B cell (primary cell): ENCODE measurements at regions not wholly inside any gene's neighbourhood (a gene's known extent, or its start where the extent isn't known, plus 50 kb on each side); places are given as distances from the start of the nearest gene placed in this dataset.

ENCODE experiments used
- ATAC-seq: fragments of 200-7000 bp; cut with Tn5 transposase; one replicate; pipeline ENCODE4 v1.10.0; 2021; ENCODE audit warnings: low read depth, mild to moderate bottlenecking, moderate number of reproducible peaks, moderate library complexity
- CTCF ChIA-PET: fragments of 350-600 bp; sonication (Branson Sonifier 250); formaldehyde crosslinking; loops from one replicate; lab custom pipeline; 2021; ENCODE audit warnings: antibody characterized with exemption, inconsistent platforms; lab: Charles Lee
- POLR2A ChIA-PET: fragments of 350-600 bp; sonication (Branson Sonifier 250); formaldehyde crosslinking; loops from one replicate; lab custom pipeline; 2021; ENCODE audit warnings: antibody characterized with exemption; lab: Charles Lee
- DNase-seq: peaks from one replicate; pipeline ENCODE4 v3.0.0; 2013
- H2AFZ ChIP-seq: 2 replicates; pipeline ENCODE4 v1.6.1; 2012; ENCODE audit warnings: mild to moderate bottlenecking, low read depth, low read length; ENCODE audit not compliant: insufficient read depth, poor library complexity, severe bottlenecking
- H3K27ac ChIP-seq, 2 donors: 1 replicate in 1 of 2; 2 replicates in 1 of 2; pipeline ENCODE4 v1.5.1; 2012 to 2013; ENCODE audit warnings: low read length in 2 of 2, mild to moderate bottlenecking in 2 of 2, moderate library complexity in 1 of 2
- H3K27me3 ChIP-seq, 4 experiments: fragments of 200-600 bp in 1 of 4; sonication (generic) in 1 of 4; replicated peaks in 1 of 4; 1 replicate in 2 of 4; 2 replicates in 2 of 4; pipeline versions ENCODE4 v1.6.1 to v1.7.0; 2013 to 2016; ENCODE audit warnings: low read length in 3 of 4, mild to moderate bottlenecking in 2 of 4, mixed read lengths in 1 of 4, moderate library complexity in 1 of 4; ENCODE audit not compliant: insufficient read depth in 4 of 4, control insufficient read depth in 3 of 4; ENCODE audit errors: control extremely low read depth in 1 of 4
- H3K36me3 ChIP-seq, 2 experiments: replicated peaks in 1 of 2; 1 replicate in 1 of 2; 2 replicates in 1 of 2; pipeline versions ENCODE4 v1.6.1 to v1.7.1; 2013; ENCODE audit warnings: low read length in 1 of 2; ENCODE audit not compliant: insufficient read depth in 2 of 2, control insufficient read depth in 1 of 2; ENCODE audit errors: control extremely low read depth in 1 of 2, extremely low read depth in 1 of 2
- H3K4me1 ChIP-seq, 2 donors: fragments of 200-600 bp in 1 of 2; sonication (generic) in 1 of 2; 1 replicate in 1 of 2; 2 replicates in 1 of 2; pipeline versions ENCODE4 v1.5.1 to v1.6.1; 2013 to 2017; ENCODE audit warnings: low read length in 2 of 2; ENCODE audit not compliant: control insufficient read depth in 2 of 2, insufficient read depth in 2 of 2
- H3K4me2 ChIP-seq: replicated peaks from 2 replicates; pipeline ENCODE3; 2012; ENCODE audit warnings: mild to moderate bottlenecking, low read depth, low read length; ENCODE audit not compliant: poor library complexity, severe bottlenecking
- H3K4me3 ChIP-seq, 5 experiments: fragments of 200-600 bp in 1 of 5; sonication (generic) in 1 of 5; 1 replicate in 3 of 5; 2 replicates in 2 of 5; pipeline versions ENCODE4 v1.5.1 to v1.7.0; 2011 to 2016; ENCODE audit warnings: low read length in 4 of 5, mild to moderate bottlenecking in 4 of 5, low read depth in 2 of 5, control low read depth in 1 of 5, moderate library complexity in 1 of 5; ENCODE audit not compliant: insufficient read depth in 1 of 5; ENCODE audit errors: control extremely low read depth in 1 of 5, extremely low read depth in 1 of 5
- H3K79me2 ChIP-seq: fragments of 200-600 bp; sonication (generic); one replicate; pipeline ENCODE4 v1.6.0; 2016; ENCODE audit warnings: low read length; ENCODE audit not compliant: control insufficient read depth, insufficient read depth
- H3K9ac ChIP-seq: fragments of 200-600 bp; sonication (generic); 2 replicates; pipeline ENCODE4 v1.6.1; 2017; ENCODE audit warnings: mild to moderate bottlenecking, low read length, moderate library complexity
- H3K9me3 ChIP-seq, 3 donors: one replicate each; pipeline versions ENCODE4 v1.6.1 to v1.7.1; 2013; ENCODE audit warnings: low read length in 2 of 3; ENCODE audit not compliant: control insufficient read depth in 2 of 3, insufficient read depth in 1 of 3; ENCODE audit errors: control extremely low read depth in 1 of 3
- H4K20me1 ChIP-seq: 2 replicates; pipeline ENCODE4 v1.6.0; 2012; ENCODE audit warnings: mild to moderate bottlenecking, low read length; ENCODE audit not compliant: insufficient read depth, control insufficient read depth, poor library complexity, severe bottlenecking
- H3K27ac Mint-ChIP-seq: one replicate; pipeline ENCODE4 v1.8.0; 2021; ENCODE audit warnings: mixed read lengths
- H3K27me3 Mint-ChIP-seq: one replicate; pipeline ENCODE4 v1.8.0; 2021; ENCODE audit warnings: mixed read lengths
- H3K4me1 Mint-ChIP-seq: one replicate; pipeline ENCODE4 v1.8.0; 2021; ENCODE audit warnings: mixed read lengths
- H3K4me3 Mint-ChIP-seq: one replicate; pipeline ENCODE4 v1.8.0; 2021; ENCODE audit warnings: mixed read lengths
- H3K9me3 Mint-ChIP-seq: one replicate; pipeline ENCODE4 v1.8.0; 2022; ENCODE audit warnings: mixed read lengths; ENCODE audit not compliant: insufficient read depth
- CTCF ChIP-seq: fragments of 200-600 bp; IDR thresholded peaks from one replicate; pipeline ENCODE4 v1.8.0; 2022; ENCODE audit warnings: antibody characterized with exemption, mild to moderate bottlenecking
- EZH2 ChIP-seq: IDR thresholded peaks from 2 replicates; pipeline ENCODE4 v1.6.1; 2012; ENCODE audit warnings: borderline replicate concordance, low read depth, mild to moderate bottlenecking, moderate library complexity, low read length; ENCODE audit not compliant: insufficient read depth, poor library complexity, severe bottlenecking
- WGBS: methylation state at CpG from one replicate; pipeline ENCODE4 v1.1.5; 2013; ENCODE audit warnings: missing lambda C conversion rate; ENCODE audit not compliant: insufficient coverage; 5-methylcytosine and 5-hydroxymethylcytosine counted together
- intact Hi-C: fragments of 100-400 bp; cut with micrococcal nuclease; formaldehyde crosslinking; loops from one replicate; pipeline ENCODE4 v1.10.0; 2022

GRCh38 chr3:74338998-74339397 is 275.5 kb downstream of the CNTN3 start:
- TF ChIP-seq CTCF, result no peak
- no peak for TF ChIP-seq EZH2
- Histone ChIP-seq H3K79me2 (no peaks in the 10 kb centered on the region), H2AFZ (no peak overlapping the region), H3K4me1 (no peaks in the 10 kb centered on the region), H3K4me2 (no peak overlapping the region), H4K20me1 (no peaks in the 10 kb centered on the region), H3K27ac (no peak overlapping the region), H3K27me3 (no peaks in the 10 kb centered on the region), H3K9me3 (no peaks in the 10 kb centered on the region), H3K4me3 (no peak overlapping the region), H3K9ac (no peak overlapping the region), H3K36me3 (no peaks in the 10 kb centered on the region)
- CTCF ChIA-PET, result no interaction called here
- H3K9me3 Mint-ChIP-seq, result peaks cover 8% of the 10 kb centered on the region
- no peak overlapping the region for H3K27ac Mint-ChIP-seq
- intact Hi-C loops, result no loop called here
- no peak for ATAC-seq
- POLR2A ChIA-PET, result no interaction called here
- H3K4me3 Mint-ChIP-seq, result no peak overlapping the region
- DNase-seq, result no peak
- WGBS, result no CpG with 5 or more reads among the region's 1 CpG
- no peaks in the 10 kb centered on the region for H3K27me3 Mint-ChIP-seq
- no peaks in the 10 kb centered on the region for H3K4me1 Mint-ChIP-seq

GRCh38 chr3:74332165-74332564 is 282.3 kb downstream of the CNTN3 start:
- Histone ChIP-seq H3K27ac (no peak overlapping the region), H3K79me2 (no peaks in the 10 kb centered on the region), H4K20me1 (no peaks in the 10 kb centered on the region), H3K4me1 (no peaks in the 10 kb centered on the region), H3K27me3 (no peaks in the 10 kb centered on the region), H2AFZ (no peak overlapping the region), H3K9ac (no peak overlapping the region), H3K4me2 (no peak overlapping the region), H3K4me3 (no peak overlapping the region), H3K9me3 (no peaks in the 10 kb centered on the region), H3K36me3 (no peaks in the 10 kb centered on the region)
- Mint-ChIP-seq H3K4me1 (no peaks in the 10 kb centered on the region), H3K27ac (no peak overlapping the region), H3K9me3 (peaks cover 9% of the 10 kb centered on the region), H3K27me3 (no peaks in the 10 kb centered on the region), H3K4me3 (no peak overlapping the region)
- intact Hi-C loops, result no loop called here
- ChIA-PET POLR2A (no interaction called here), CTCF (no interaction called here)
- no CpG with 5 or more reads among the region's 2 CpGs for WGBS
- TF ChIP-seq CTCF (no peak), EZH2 (no peak)
- ATAC-seq (no peak), DNase-seq (no peak)
